ENCODE measurements at regions not wholly inside any gene's neighbourhood (a gene's known extent, or its start where the extent isn't known, plus 50 kb on each side); places are given as distances from the start of the nearest gene placed in this dataset.

GRCh38 chr13:64912141-64912540 is 2318.0 kb downstream of the PCDH9 start:
- Histone ChIP-seq H3K36me3 (ENCODE audit: control insufficient read depth in 1 of 2, insufficient read depth in 2 of 2, low read length in 2 of 2) (no peaks in the 10 kb centered on the region), H3K23ac (ENCODE audit: low read length) (no peak overlapping the region), H3K18ac (ENCODE audit: low read length) (no peak overlapping the region), H2BK5ac (ENCODE audit: low read depth, low read length, poor library complexity) (no peak overlapping the region), H2AK5ac (ENCODE audit: low read length) (no peak overlapping the region), H3K4me3 (ENCODE audit: low read depth, low read length) (no peak overlapping the region), H3K27me3 (ENCODE audit: insufficient read depth, low read length) (no peaks in the 10 kb centered on the region), H4K12ac (ENCODE audit: low read depth, low read length) (no peak overlapping the region), H2AFZ (ENCODE audit: insufficient read depth, low read length, poor library complexity) (no peak overlapping the region), H3K79me2 (ENCODE audit: control insufficient read depth, insufficient read depth, low read length, poor library complexity) (no peaks in the 10 kb centered on the region), H3K4ac (ENCODE audit: low read depth, low read length) (no peak overlapping the region), H3K4me1 (ENCODE audit: control insufficient read depth in 1 of 2, insufficient read depth in 2 of 2, low read length in 2 of 2) (no peaks in the 10 kb centered on the region), H2BK12ac (ENCODE audit: low read length) (no peak overlapping the region), H3K14ac (ENCODE audit: low read length) (no peak overlapping the region), H3K79me1 (ENCODE audit: low read length) (peaks cover 4% of the 10 kb centered on the region), H4K8ac (ENCODE audit: low read depth, low read length) (no peak overlapping the region), H4K91ac (ENCODE audit: low read depth, low read length) (no peak overlapping the region), H3K4me2 (ENCODE audit: low read length) (no peak overlapping the region), H3K9ac (ENCODE audit: low read length) (no peak overlapping the region), H2BK120ac (ENCODE audit: insufficient read depth, low read length, poor library complexity) (no peak overlapping the region), H3K9me3 (ENCODE audit: insufficient read depth, low read depth, low read length) (no peaks in the 10 kb centered on the region), H3K27ac (ENCODE audit: low read depth, low read length) (no peak overlapping the region)
- WGBS (ENCODE audit: extremely low coverage, insufficient coverage, insufficient read length), result no CpG with 5 or more reads among the region's 2 CpGs
- peak in 1 of 2 donors; percentile 69 for DNase-seq

GRCh38 chr13:64910096-64910495 is 2320.0 kb downstream of the PCDH9 start:
- Histone ChIP-seq H3K9ac (ENCODE audit: low read length) (no peak overlapping the region), H3K79me2 (ENCODE audit: control insufficient read depth, insufficient read depth, low read length, poor library complexity) (no peaks in the 10 kb centered on the region), H3K23ac (ENCODE audit: low read length) (no peak overlapping the region), H3K27me3 (ENCODE audit: insufficient read depth, low read length) (no peaks in the 10 kb centered on the region), H2AK5ac (ENCODE audit: low read length) (no peak overlapping the region), H3K4me1 (ENCODE audit: control insufficient read depth in 1 of 2, insufficient read depth in 2 of 2, low read length in 2 of 2) (no peaks in the 10 kb centered on the region), H3K27ac (ENCODE audit: low read depth, low read length) (no peak overlapping the region), H2BK120ac (ENCODE audit: insufficient read depth, low read length, poor library complexity) (no peak overlapping the region), H3K4me2 (ENCODE audit: low read length) (no peak overlapping the region), H3K14ac (ENCODE audit: low read length) (no peak overlapping the region), H2BK12ac (ENCODE audit: low read length) (no peak overlapping the region), H3K79me1 (ENCODE audit: low read length) (peaks cover 4% of the 10 kb centered on the region), H2BK5ac (ENCODE audit: low read depth, low read length, poor library complexity) (no peak overlapping the region), H4K8ac (ENCODE audit: low read depth, low read length) (no peak overlapping the region), H4K91ac (ENCODE audit: low read depth, low read length) (no peak overlapping the region), H3K4ac (ENCODE audit: low read depth, low read length) (no peak overlapping the region), H2AFZ (ENCODE audit: insufficient read depth, low read length, poor library complexity) (no peak overlapping the region), H3K18ac (ENCODE audit: low read length) (no peak overlapping the region), H3K4me3 (ENCODE audit: low read depth, low read length) (no peak overlapping the region), H3K9me3 (ENCODE audit: insufficient read depth, low read depth, low read length) (no peaks in the 10 kb centered on the region), H4K12ac (ENCODE audit: low read depth, low read length) (no peak overlapping the region), H3K36me3 (ENCODE audit: control insufficient read depth in 1 of 2, insufficient read depth in 2 of 2, low read length in 2 of 2) (no peaks in the 10 kb centered on the region)
- WGBS (ENCODE audit: extremely low coverage, insufficient coverage, insufficient read length), result no CpG with 5 or more reads among the region's 1 CpG
- no peak for DNase-seq

- peaks cover 4% of the 10 kb centered on the region for H3K79me1 ChIP-seq (ENCODE audit: low read length)
- no peaks in the 10 kb centered on the region for H3K79me2 ChIP-seq (ENCODE audit: control insufficient read depth, insufficient read depth, low read length, poor library complexity)
- H2BK120ac ChIP-seq (ENCODE audit: insufficient read depth, low read length, poor library complexity), result no peak overlapping the region
- H2BK5ac ChIP-seq (ENCODE audit: low read depth, low read length, poor library complexity), result no peak overlapping the region
- H3K23ac ChIP-seq (ENCODE audit: low read length), result no peak overlapping the region
- H2AFZ ChIP-seq (ENCODE audit: insufficient read depth, low read length, poor library complexity), result no peak overlapping the region
- DNase-seq, result no peak
- no peak overlapping the region for H3K27ac ChIP-seq (ENCODE audit: low read depth, low read length)
- H3K9me3 ChIP-seq (ENCODE audit: insufficient read depth, low read depth, low read length), result no peaks in the 10 kb centered on the region
- H4K91ac ChIP-seq (ENCODE audit: low read depth, low read length), result no peak overlapping the region
- no peak overlapping the region for H2AK5ac ChIP-seq (ENCODE audit: low read length)
- H3K9ac ChIP-seq (ENCODE audit: low read length), result no peak overlapping the region
- H3K36me3 ChIP-seq (ENCODE audit: control insufficient read depth in 1 of 2, insufficient read depth in 2 of 2, low read length in 2 of 2), result no peaks in the 10 kb centered on the region
- H4K12ac ChIP-seq (ENCODE audit: low read depth, low read length), result no peak overlapping the region
- no peak overlapping the region for H3K18ac ChIP-seq (ENCODE audit: low read length)
- no peaks in the 10 kb centered on the region for H3K27me3 ChIP-seq (ENCODE audit: insufficient read depth, low read length)
- H3K14ac ChIP-seq (ENCODE audit: low read length), result no peak overlapping the region
- no peak overlapping the region for H2BK12ac ChIP-seq (ENCODE audit: low read length)
- H3K4me3 ChIP-seq (ENCODE audit: low read depth, low read length), result no peak overlapping the region
- no peak overlapping the region for H4K8ac ChIP-seq (ENCODE audit: low read depth, low read length)
- H3K4ac ChIP-seq (ENCODE audit: low read depth, low read length), result no peak overlapping the region
- no peaks in the 10 kb centered on the region for H3K4me1 ChIP-seq (ENCODE audit: control insufficient read depth in 1 of 2, insufficient read depth in 2 of 2, low read length in 2 of 2)
- H3K4me2 ChIP-seq (ENCODE audit: low read length), result no peak overlapping the region
These were observed 2321.0 kb downstream of the PCDH9 start for GRCh38 chr13:64909184-64909583.

GRCh38 chr13:64900039-64900438 is 2330.1 kb downstream of the PCDH9 start:
- H2BK5ac ChIP-seq (ENCODE audit: low read depth, low read length, poor library complexity), result no peak overlapping the region
- peaks cover 2% of the 10 kb centered on the region for H3K9me3 ChIP-seq (ENCODE audit: insufficient read depth, low read depth, low read length)
- no CpG with 5 or more reads among the region's 2 CpGs for WGBS (ENCODE audit: extremely low coverage, insufficient coverage, insufficient read length)
- H3K4me3 ChIP-seq (ENCODE audit: low read depth, low read length), result no peak overlapping the region
- no peak overlapping the region for H3K4ac ChIP-seq (ENCODE audit: low read depth, low read length)
- no peak overlapping the region for H3K4me2 ChIP-seq (ENCODE audit: low read length)
- no peaks in the 10 kb centered on the region for H3K4me1 ChIP-seq (ENCODE audit: control insufficient read depth in 1 of 2, insufficient read depth in 2 of 2, low read length in 2 of 2)
- no peak overlapping the region for H2BK120ac ChIP-seq (ENCODE audit: insufficient read depth, low read length, poor library complexity)
- H3K27me3 ChIP-seq (ENCODE audit: insufficient read depth, low read length), result no peaks in the 10 kb centered on the region
- no peak overlapping the region for H3K18ac ChIP-seq (ENCODE audit: low read length)
- no peak overlapping the region for H4K8ac ChIP-seq (ENCODE audit: low read depth, low read length)
- no peak for DNase-seq
- H2AFZ ChIP-seq (ENCODE audit: insufficient read depth, low read length, poor library complexity), result no peak overlapping the region
- H3K27ac ChIP-seq (ENCODE audit: low read depth, low read length), result no peak overlapping the region
- no peaks in the 10 kb centered on the region for H3K36me3 ChIP-seq (ENCODE audit: control insufficient read depth in 1 of 2, insufficient read depth in 2 of 2, low read length in 2 of 2)
- H2AK5ac ChIP-seq (ENCODE audit: low read length), result no peak overlapping the region
- H2BK12ac ChIP-seq (ENCODE audit: low read length), result no peak overlapping the region
- H3K14ac ChIP-seq (ENCODE audit: low read length), result no peak overlapping the region
- H3K79me1 ChIP-seq (ENCODE audit: low read length), result no peaks in the 10 kb centered on the region
- H3K23ac ChIP-seq (ENCODE audit: low read length), result no peak overlapping the region
- H4K12ac ChIP-seq (ENCODE audit: low read depth, low read length), result no peak overlapping the region
- H4K91ac ChIP-seq (ENCODE audit: low read depth, low read length), result no peak overlapping the region
- no peak overlapping the region for H3K9ac ChIP-seq (ENCODE audit: low read length)
- H3K79me2 ChIP-seq (ENCODE audit: control insufficient read depth, insufficient read depth, low read length, poor library complexity), result no peaks in the 10 kb centered on the region
